Keratinocyte (primary cell): ENCODE measurements at regions not wholly inside any gene's neighbourhood (a gene's known extent, or its start where the extent isn't known, plus 50 kb on each side); places are given as distances from the start of the nearest gene placed in this dataset.

Experiments used
- DNase-seq: peaks from one replicate; pipeline ENCODE4 v3.0.0-alpha.2; 2011; ENCODE audit warnings: low read depth, missing footprints, low spot score
- FAIRE-seq: peaks from 2 replicates; lab custom pipeline; 2011; peaks lifted over from hg19 to GRCh38; lab: Jason Lieb, UNC
- H2AFZ ChIP-seq: 2 replicates; pipeline ENCODE4 v1.6.0; 2012; ENCODE audit warnings: low read length, control low read depth, inconsistent platforms; ENCODE audit not compliant: control insufficient read depth
- H3K27ac ChIP-seq: 2 replicates; pipeline ENCODE4 v1.5.1; 2011; ENCODE audit warnings: low read length; ENCODE audit not compliant: control insufficient read depth, insufficient read depth
- H3K27me3 ChIP-seq: 3 replicates; pipeline ENCODE4 v1.6.0; 2011; ENCODE audit warnings: low read length; ENCODE audit not compliant: control insufficient read depth, insufficient read depth; ENCODE audit errors: extremely low read depth
- H3K36me3 ChIP-seq, 2 experiments: 2 replicates in 1 of 2; 3 replicates in 1 of 2; pipeline ENCODE4 v1.5.1; 2011; ENCODE audit warnings: low read length in 2 of 2, mild to moderate bottlenecking in 1 of 2; ENCODE audit not compliant: control insufficient read depth in 2 of 2, insufficient read depth in 2 of 2; ENCODE audit errors: extremely low read depth in 1 of 2
- H3K4me1 ChIP-seq: 3 replicates; pipeline ENCODE4 v1.5.1; 2011; ENCODE audit warnings: low read length; ENCODE audit not compliant: control insufficient read depth, insufficient read depth; ENCODE audit errors: extremely low read depth
- H3K4me2 ChIP-seq: 3 replicates; pipeline ENCODE4 v1.6.0; 2011; ENCODE audit warnings: low read depth, low read length; ENCODE audit not compliant: control insufficient read depth, insufficient read depth; ENCODE audit errors: extremely low read depth
- H3K4me3 ChIP-seq, 3 experiments: fragments of 200-600 bp in 1 of 3; sonication (generic) in 1 of 3; 2 replicates in 2 of 3; 3 replicates in 1 of 3; pipeline ENCODE4 v1.5.1; 2011 to 2016; ENCODE audit warnings: low read length in 3 of 3, mild to moderate bottlenecking in 3 of 3, control low read depth in 2 of 3, inconsistent platforms in 1 of 3, low read depth in 1 of 3, mixed read lengths in 1 of 3, mixed run types in 1 of 3, moderate library complexity in 1 of 3; ENCODE audit not compliant: control insufficient read depth in 2 of 3, insufficient read depth in 2 of 3; ENCODE audit errors: extremely low read depth in 1 of 3
- H3K79me2 ChIP-seq: 2 replicates; pipeline ENCODE4 v1.6.0; 2012; ENCODE audit warnings: low read length; ENCODE audit not compliant: control insufficient read depth, insufficient read depth
- H3K9ac ChIP-seq: 3 replicates; pipeline ENCODE4 v1.6.0; 2011; ENCODE audit warnings: low read length; ENCODE audit not compliant: control insufficient read depth, insufficient read depth; ENCODE audit errors: extremely low read depth
- H3K9me1 ChIP-seq: 3 replicates; pipeline ENCODE4 v1.6.0; 2011; ENCODE audit warnings: low read length; ENCODE audit not compliant: control insufficient read depth, insufficient read depth; ENCODE audit errors: extremely low read depth
- H3K9me3 ChIP-seq: 2 replicates; pipeline ENCODE4 v1.5.1; 2012; ENCODE audit warnings: low read depth, low read length; ENCODE audit not compliant: control insufficient read depth
- H4K20me1 ChIP-seq: 3 replicates; pipeline ENCODE4 v1.6.0; 2011; ENCODE audit warnings: low read length; ENCODE audit not compliant: control insufficient read depth, insufficient read depth; ENCODE audit errors: extremely low read depth
- CTCF ChIP-seq, 3 experiments: IDR thresholded peaks in 1 of 3; conservative IDR thresholded peaks in 1 of 3; optimal IDR thresholded peaks in 1 of 3; 2 replicates in 2 of 3; 3 replicates in 1 of 3; pipeline versions ENCODE3 to v1.5.1; 2011; ENCODE audit warnings: low read length in 3 of 3, mild to moderate bottlenecking in 3 of 3, moderate library complexity in 2 of 3, control low read depth in 1 of 3, inconsistent platforms in 1 of 3; ENCODE audit not compliant: insufficient read depth in 2 of 3; ENCODE audit errors: extremely low read depth in 1 of 3
- EZH2 ChIP-seq: IDR thresholded peaks from one replicate; pipeline ENCODE4 v1.6.1; 2012; ENCODE audit warnings: inconsistent platforms, mild to moderate bottlenecking, low read length, moderate library complexity
- dilution Hi-C: fragments of 300-500 bp; cut with MboI; formaldehyde crosslinking; loops from one replicate; pipeline ENCODE4 v1.7.0; 2020; ENCODE audit warnings: low sequenced_read_pairs; ENCODE audit not compliant: extremely low pct_ligation_motif_present

- Histone ChIP-seq H3K9ac (no peak overlapping the region), H3K9me3 (no peaks in the 10 kb centered on the region), H3K4me1 (no peaks in the 10 kb centered on the region), H3K36me3 (no peaks in the 10 kb centered on the region), H3K27ac (no peak overlapping the region), H3K4me2 (no peak overlapping the region), H3K79me2 (no peaks in the 10 kb centered on the region), H2AFZ (no peak overlapping the region), H3K9me1 (no peaks in the 10 kb centered on the region), H3K27me3 (no peaks in the 10 kb centered on the region), H3K4me3 (no peak overlapping the region), H4K20me1 (no peaks in the 10 kb centered on the region)
- DNase-seq (no peak), FAIRE-seq (no peak)
- dilution Hi-C loops: no loop called here
- no peak for TF ChIP-seq CTCF (optimal IDR thresholded peaks at IDR 0.05 in 1 of 3, IDR thresholded peaks at IDR 0.05 in 1 of 3, conservative IDR thresholded peaks at IDR 0.05 in 1 of 3; ENCODE audit: extremely low read depth in 1 of 3, insufficient read depth in 2 of 3, low read length in 3 of 3)
- no peak for TF ChIP-seq EZH2
Observed at GRCh38 chr7:15783987-15784693, 97.7 kb upstream of the MEOX2 start.

- Histone ChIP-seq H3K79me2 (no peaks in the 10 kb centered on the region), H3K27me3 (no peaks in the 10 kb centered on the region), H3K4me2 (no peak overlapping the region), H3K4me1 (no peaks in the 10 kb centered on the region), H3K36me3 (no peaks in the 10 kb centered on the region), H3K4me3 (no peak overlapping the region), H3K27ac (no peak overlapping the region), H2AFZ (no peak overlapping the region), H3K9me3 (no peaks in the 10 kb centered on the region), H4K20me1 (no peaks in the 10 kb centered on the region), H3K9me1 (no peaks in the 10 kb centered on the region), H3K9ac (no peak overlapping the region)
- dilution Hi-C loops: no loop called here
- TF ChIP-seq CTCF (optimal IDR thresholded peaks at IDR 0.05 in 1 of 3, IDR thresholded peaks at IDR 0.05 in 1 of 3, conservative IDR thresholded peaks at IDR 0.05 in 1 of 3; ENCODE audit: extremely low read depth in 1 of 3, insufficient read depth in 2 of 3, low read length in 3 of 3): no peak
- no peak for TF ChIP-seq EZH2
- FAIRE-seq: no peak
- no peak for DNase-seq
Observed at GRCh38 chr7:15782656-15783055, 96.2 kb upstream of the MEOX2 start.
